ENCODE measurements at regions not wholly inside any gene's neighbourhood (a gene's known extent, or its start where the extent isn't known, plus 50 kb on each side); places are given as distances from the start of the nearest gene placed in this dataset.
A peak's percentile ranks its signal among the peaks of the same experiment; 100 is the strongest.

DNA sequence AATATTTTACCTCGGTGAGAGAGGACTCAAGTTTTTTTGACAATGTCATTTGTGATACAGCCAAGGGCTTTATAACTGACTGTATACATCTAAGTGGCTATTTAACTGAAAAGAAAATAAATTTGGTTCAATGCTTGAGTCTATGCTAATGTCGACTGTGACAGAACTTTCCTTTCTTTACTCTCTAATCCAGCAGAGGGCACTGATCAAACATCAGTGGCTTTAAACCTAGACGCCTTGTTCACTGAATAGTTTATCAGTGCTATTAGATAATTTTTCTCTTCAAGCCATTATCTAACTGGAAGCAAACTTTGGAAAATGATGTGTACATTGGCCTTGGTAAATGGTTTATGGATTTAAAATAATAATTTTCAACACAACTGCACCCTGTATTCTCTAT is 285.1 kb downstream of the CHL1 start:
- TF ChIP-seq, protein P1, sequence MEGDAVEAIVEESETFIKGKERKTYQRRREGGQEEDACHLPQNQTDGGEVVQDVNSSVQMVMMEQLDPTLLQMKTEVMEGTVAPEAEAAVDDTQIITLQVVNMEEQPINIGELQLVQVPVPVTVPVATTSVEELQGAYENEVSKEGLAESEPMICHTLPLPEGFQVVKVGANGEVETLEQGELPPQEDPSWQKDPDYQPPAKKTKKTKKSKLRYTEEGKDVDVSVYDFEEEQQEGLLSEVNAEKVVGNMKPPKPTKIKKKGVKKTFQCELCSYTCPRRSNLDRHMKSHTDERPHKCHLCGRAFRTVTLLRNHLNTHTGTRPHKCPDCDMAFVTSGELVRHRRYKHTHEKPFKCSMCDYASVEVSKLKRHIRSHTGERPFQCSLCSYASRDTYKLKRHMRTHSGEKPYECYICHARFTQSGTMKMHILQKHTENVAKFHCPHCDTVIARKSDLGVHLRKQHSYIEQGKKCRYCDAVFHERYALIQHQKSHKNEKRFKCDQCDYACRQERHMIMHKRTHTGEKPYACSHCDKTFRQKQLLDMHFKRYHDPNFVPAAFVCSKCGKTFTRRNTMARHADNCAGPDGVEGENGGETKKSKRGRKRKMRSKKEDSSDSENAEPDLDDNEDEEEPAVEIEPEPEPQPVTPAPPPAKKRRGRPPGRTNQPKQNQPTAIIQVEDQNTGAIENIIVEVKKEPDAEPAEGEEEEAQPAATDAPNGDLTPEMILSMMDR (conservative IDR thresholded peaks at IDR 0.05; ENCODE audit: low read length) = peak; percentile 45
- TF ChIP-seq EZH2phosphoT487 (IDR thresholded peaks at IDR 0.05; ENCODE audit: borderline replicate concordance) = no peak

All from Loucy (cell line).